ENCODE measurements at regions not wholly inside any gene's neighbourhood (a gene's known extent, or its start where the extent isn't known, plus 50 kb on each side); places are given as distances from the start of the nearest gene placed in this dataset.
A peak's percentile ranks its signal among the peaks of the same experiment; 100 is the strongest.
"Not testable (repeated sequence)": the region's sequence is repeated elsewhere in the genome, so short reads cannot be mapped to it uniquely, and the experiment has no call there.

DNA sequence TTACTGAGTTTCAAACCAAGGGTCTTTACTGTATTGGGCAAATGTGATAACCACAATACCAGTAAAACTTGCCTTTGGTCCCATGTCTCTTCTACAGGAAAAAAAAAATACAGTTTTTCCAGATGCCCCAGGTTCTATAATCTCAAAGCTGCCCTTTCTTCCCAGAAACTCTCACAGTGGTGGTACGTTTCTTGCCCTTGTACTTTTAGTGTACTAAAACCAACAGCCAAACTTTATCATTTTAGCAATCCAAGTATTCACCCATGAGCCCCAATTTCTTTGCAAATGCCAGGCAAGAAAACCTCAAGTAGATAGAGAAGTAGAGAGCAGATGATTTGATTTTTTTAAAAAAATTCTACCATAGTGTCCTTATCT lies 157.8 kb downstream of the OR2B2 start:
- H3K4me3 ChIP-seq (ENCODE audit: low read depth, low read length): peak overlapping the region; percentile 97
- TF ChIP-seq, protein P1, sequence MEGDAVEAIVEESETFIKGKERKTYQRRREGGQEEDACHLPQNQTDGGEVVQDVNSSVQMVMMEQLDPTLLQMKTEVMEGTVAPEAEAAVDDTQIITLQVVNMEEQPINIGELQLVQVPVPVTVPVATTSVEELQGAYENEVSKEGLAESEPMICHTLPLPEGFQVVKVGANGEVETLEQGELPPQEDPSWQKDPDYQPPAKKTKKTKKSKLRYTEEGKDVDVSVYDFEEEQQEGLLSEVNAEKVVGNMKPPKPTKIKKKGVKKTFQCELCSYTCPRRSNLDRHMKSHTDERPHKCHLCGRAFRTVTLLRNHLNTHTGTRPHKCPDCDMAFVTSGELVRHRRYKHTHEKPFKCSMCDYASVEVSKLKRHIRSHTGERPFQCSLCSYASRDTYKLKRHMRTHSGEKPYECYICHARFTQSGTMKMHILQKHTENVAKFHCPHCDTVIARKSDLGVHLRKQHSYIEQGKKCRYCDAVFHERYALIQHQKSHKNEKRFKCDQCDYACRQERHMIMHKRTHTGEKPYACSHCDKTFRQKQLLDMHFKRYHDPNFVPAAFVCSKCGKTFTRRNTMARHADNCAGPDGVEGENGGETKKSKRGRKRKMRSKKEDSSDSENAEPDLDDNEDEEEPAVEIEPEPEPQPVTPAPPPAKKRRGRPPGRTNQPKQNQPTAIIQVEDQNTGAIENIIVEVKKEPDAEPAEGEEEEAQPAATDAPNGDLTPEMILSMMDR (IDR thresholded peaks at IDR 0.05; ENCODE audit: low read depth, low read length): no peak
- no peak for DNase-seq (ENCODE audit: low read depth, low spot score)
- in situ Hi-C loops (cut with HindIII; ENCODE audit: low sequenced_read_pairs): no loop called here

DNA sequence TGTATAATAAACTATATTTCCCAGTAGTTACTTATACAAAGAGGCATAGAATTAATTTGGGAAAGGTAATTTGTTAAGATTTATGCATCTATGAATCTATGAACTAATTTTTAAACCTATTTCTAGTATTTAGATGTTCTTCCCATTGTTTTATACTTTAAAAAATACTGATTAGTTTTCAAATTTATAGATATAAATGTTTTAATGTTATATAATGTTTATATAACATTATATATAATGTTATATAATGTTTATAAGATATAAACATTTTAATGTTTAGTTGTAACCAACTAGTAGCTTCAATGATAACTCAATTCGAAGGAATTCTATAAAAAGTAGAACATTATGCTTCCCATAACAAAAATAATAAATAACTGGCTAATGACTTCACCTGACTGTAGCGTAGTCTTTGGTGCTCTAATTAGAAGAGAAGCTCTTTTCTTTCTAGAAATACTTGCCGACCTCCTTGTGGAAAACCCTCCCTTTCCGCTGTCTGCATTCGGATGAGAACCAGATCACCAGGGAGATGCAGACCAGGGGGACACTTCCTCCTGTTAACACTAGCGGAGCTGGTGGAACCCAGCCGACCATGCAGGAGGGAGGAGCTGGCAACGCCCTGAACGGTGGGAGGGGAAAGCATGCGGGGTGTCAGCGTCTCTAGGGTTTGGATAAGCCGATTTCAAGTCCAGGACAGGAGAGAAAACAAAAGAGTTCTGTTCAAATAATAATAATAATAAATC lies 158.4 kb downstream of the OR2B2 start:
- in situ Hi-C loops (cut with HindIII; ENCODE audit: low sequenced_read_pairs): no loop called here
- peak overlapping the region; percentile 97 for H3K4me3 ChIP-seq (ENCODE audit: low read depth, low read length)
- TF ChIP-seq, protein P1 (IDR thresholded peaks at IDR 0.05; ENCODE audit: low read depth, low read length): peak; percentile 25
- DNase-seq (ENCODE audit: low read depth, low spot score): peak; percentile 89

DNA sequence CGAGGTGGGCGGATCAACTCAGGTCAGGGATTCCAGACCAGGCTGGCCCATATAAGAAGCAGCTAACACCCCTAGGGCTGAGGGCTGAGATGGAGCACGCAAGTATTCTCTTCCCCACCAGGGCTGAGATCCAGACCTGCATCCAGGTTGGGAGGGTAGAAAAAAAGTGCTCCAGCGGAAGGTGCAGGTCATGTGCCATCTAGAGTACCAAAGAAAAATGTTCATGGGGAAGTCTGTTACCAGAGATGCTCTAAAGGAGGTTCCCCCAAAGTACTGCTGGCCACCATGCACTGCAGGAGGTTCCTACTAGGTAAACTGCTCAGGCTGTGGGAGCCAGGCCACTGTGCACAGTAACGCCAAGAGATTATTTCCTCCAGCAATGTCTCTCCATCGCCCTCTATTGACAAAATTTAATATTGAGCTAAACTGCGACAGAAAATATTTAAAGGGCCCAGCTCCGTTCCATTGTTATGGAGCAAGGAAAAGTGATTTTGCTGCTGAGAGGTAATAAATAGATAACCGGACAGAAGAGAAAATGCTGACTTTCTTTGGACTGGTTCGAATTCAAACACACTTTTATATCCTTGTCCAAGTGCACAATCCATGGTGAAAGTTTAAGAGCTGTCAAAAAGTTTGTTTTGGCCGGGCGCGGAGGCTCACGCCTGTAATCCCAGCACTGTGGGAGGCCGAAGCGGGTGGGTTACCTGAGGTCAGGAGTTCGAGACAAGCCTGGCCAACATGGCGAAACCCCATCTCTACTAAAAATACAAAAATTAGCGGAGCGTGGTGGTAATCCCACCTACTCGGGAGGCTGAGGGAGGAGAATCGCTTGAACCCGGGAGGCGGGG lies 159.9 kb downstream of the OR2B2 start:
- TF ChIP-seq, protein P1 (IDR thresholded peaks at IDR 0.05; ENCODE audit: low read depth, low read length): peak; percentile 70
- in situ Hi-C loops (cut with HindIII; ENCODE audit: low sequenced_read_pairs): no loop called here

DNA sequence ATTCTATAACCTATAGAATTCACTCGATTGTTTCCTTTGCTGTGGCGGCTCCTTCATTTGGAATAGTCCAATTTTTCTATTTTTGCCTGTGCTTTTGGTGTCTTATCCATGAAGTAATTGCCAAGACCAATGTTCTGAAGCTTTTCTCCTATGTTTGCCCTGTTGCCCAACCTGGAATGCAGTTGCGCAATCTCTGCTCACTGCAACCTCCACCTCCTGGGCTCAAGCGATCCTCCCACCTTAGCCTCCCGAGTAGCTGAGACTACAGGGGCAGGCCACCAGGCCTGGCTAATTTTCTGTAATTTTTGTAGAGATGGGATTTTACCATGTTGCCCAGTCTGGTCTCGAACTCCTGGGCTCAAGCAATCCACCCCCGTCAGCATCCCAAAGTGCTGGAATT lies 163.5 kb downstream of the OR2B2 start:
- no peak overlapping the region for H3K4me3 ChIP-seq (ENCODE audit: low read depth, low read length)
- DNase-seq (ENCODE audit: low read depth, low spot score): no peak
- in situ Hi-C loops (cut with HindIII; ENCODE audit: low sequenced_read_pairs): no loop called here
- TF ChIP-seq, protein P1 (IDR thresholded peaks at IDR 0.05; ENCODE audit: low read depth, low read length): no peak

More for the DNA sequence above, 159.9 kb downstream of the OR2B2 start:
- peak; percentile 88 for DNase-seq (ENCODE audit: low read depth, low spot score)
- peak overlapping the region; percentile 97 for H3K4me3 ChIP-seq (ENCODE audit: low read depth, low read length)

DNA sequence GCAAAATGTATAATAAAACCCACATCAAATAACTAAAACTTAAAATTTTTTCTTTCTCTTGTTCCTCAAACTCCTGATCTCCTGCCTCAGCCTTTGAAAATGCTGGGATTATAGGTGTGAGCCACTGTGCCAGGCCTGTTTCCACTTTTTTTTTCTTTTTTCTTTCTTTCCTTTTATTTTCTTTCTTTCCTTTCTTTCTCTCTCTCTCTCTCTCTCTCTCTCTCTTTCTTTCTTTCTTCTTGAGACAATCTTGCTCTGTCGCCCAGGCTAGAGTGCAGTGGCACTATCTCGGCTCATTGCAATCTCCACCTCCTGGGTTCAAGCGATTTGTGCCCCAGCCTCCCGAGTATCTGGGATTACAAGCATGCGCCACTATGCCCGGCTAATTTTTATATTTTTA lies 164.6 kb downstream of the OR2B2 start:
- no peak overlapping the region for H3K4me3 ChIP-seq (ENCODE audit: low read depth, low read length)
- DNase-seq (ENCODE audit: low read depth, low spot score): no peak
- in situ Hi-C loops (cut with HindIII; ENCODE audit: low sequenced_read_pairs): no loop called here
- TF ChIP-seq, protein P1 (IDR thresholded peaks at IDR 0.05; ENCODE audit: low read depth, low read length): no peak

DNA sequence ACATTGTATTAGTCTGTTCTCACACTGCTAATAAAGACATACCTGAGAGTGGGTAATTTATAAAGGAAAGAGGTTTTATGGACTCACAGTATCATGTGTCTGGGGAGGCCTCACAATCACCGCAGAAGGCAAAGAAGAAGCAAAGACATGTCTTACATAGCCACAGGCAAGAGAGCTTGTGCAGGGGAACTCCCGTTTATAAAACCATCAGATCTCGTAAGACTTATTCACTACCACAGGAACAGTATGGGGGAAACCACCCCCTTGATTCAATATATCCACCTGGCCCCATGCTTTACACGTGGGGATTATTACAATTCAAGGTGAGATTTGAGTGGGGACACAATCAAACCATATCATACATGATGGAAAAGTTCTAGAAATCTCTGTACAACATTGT lies 165.3 kb downstream of the OR2B2 start:
- in situ Hi-C loops (cut with HindIII; ENCODE audit: low sequenced_read_pairs); DNase-seq (ENCODE audit: low read depth, low spot score): not testable (repeated sequence)

DNA sequence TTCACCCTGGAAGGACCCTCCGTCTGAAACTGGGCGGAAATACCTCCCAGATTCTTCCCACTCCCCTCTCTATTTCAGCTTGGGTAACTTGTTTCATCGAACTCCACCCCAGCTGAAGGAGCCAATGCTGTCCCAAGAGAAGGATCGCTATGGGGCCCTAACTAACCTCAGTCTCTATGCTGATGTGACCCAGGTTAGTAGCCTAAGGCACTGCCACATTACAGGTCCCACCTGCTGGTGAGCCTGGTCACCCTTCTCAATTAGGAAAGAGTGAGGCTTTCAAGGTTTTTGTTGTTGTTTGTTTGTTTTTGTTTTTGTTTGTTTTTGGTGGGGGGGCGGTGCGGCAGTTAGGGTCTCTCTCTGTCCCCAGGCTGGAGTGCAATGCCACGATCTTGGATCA lies 168.4 kb downstream of the OR2B2 start:
- no peak for DNase-seq (ENCODE audit: low read depth, low spot score)
- no peak overlapping the region for H3K4me3 ChIP-seq (ENCODE audit: low read depth, low read length)
- in situ Hi-C loops (cut with HindIII; ENCODE audit: low sequenced_read_pairs): no loop called here
- TF ChIP-seq, protein P1 (IDR thresholded peaks at IDR 0.05; ENCODE audit: low read depth, low read length): no peak

More for the DNA sequence above, 165.3 kb downstream of the OR2B2 start:
- H3K4me3 ChIP-seq (ENCODE audit: low read depth, low read length): not testable (repeated sequence)
